Heart left ventricle (tissue), 13 donors: ENCODE measurements at regions not wholly inside any gene's neighbourhood (a gene's known extent, or its start where the extent isn't known, plus 50 kb on each side); places are given as distances from the start of the nearest gene placed in this dataset.

Source experiments
- POLR2A ChIP-seq, 2 donors: fragments of 450-650 bp; IDR thresholded peaks; one replicate each; pipeline ENCODE4 v1.6.1; 2017; ENCODE audit warnings: antibody characterized with exemption in 2 of 2, mild to moderate bottlenecking in 2 of 2, moderate library complexity in 2 of 2
- TF ChIP-seq, protein P1 (sequence below), 12 donors: fragments of 200-600 bp; sonication (generic) in 4 of 12; IDR thresholded peaks; one replicate each; pipeline versions ENCODE4 v1.5.0 to v1.8.0; 2018 to 2022; ENCODE audit warnings: antibody characterized with exemption in 12 of 12, mild to moderate bottlenecking in 5 of 12
- donor health status: ischemic (EF 13 %, LVEDD 7.1; RV severe dilation, severe dysfunction).
- donor health status: DM: no; HTN: yes; CAD: no.
- donor health status: DM: no; HTN: no; CAD: no.
- donor health status: ischemic (EF 25% LVEDD 6.9; RV normal size, moderate dysfunction).
- donor health status: ischemic (EF 25% LVEDD 5.7; RV mildly dilated, moderate dysfunction).
- donor health status: ischemic (EF 35%, LVEDD 5.7; RV mildly dilated, moderate dysfunction).
- donor health status: nonischemic (EF 11% LVEDD 7.7; RV severe dilation, severe dysfunction).
- donor health status: DM: yes; HTN: yes; CAD: no.
- donor health status: PGD.
- donor health status: ischemic (EF 29% LVEDD 5.4; RV normal size, mild dysfunction).
- donor health status: nonischemic (EF 23%, LVEDD 6.1; RV moderate dilation, normal function).

DNA sequence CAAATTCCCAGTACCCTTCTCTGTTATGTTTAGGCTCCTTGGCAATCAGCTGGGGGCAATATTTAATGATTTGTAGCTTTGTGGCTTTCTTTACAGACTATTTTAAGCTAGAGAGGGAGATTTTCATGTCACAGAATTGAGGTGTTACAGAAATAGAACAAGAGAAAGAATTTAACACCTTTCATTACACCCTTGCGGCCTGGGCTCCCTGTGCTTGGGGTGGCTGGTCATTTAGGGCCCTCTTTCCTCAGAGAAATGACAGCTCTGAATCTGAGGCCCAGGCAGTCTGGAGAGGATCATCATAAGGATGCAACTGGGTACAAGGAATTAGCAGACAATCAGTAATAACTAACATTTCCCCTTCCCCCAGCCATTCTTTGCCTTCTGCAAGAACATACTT is 104.5 kb upstream of the INTU start:
- TF ChIP-seq, protein P1, sequence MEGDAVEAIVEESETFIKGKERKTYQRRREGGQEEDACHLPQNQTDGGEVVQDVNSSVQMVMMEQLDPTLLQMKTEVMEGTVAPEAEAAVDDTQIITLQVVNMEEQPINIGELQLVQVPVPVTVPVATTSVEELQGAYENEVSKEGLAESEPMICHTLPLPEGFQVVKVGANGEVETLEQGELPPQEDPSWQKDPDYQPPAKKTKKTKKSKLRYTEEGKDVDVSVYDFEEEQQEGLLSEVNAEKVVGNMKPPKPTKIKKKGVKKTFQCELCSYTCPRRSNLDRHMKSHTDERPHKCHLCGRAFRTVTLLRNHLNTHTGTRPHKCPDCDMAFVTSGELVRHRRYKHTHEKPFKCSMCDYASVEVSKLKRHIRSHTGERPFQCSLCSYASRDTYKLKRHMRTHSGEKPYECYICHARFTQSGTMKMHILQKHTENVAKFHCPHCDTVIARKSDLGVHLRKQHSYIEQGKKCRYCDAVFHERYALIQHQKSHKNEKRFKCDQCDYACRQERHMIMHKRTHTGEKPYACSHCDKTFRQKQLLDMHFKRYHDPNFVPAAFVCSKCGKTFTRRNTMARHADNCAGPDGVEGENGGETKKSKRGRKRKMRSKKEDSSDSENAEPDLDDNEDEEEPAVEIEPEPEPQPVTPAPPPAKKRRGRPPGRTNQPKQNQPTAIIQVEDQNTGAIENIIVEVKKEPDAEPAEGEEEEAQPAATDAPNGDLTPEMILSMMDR (IDR thresholded peaks at IDR 0.05): no peak
- no peak for TF ChIP-seq POLR2A (IDR thresholded peaks at IDR 0.05)
